H9 (cell line): ENCODE measurements at regions not wholly inside any gene's neighbourhood (a gene's known extent, or its start where the extent isn't known, plus 50 kb on each side); places are given as distances from the start of the nearest gene placed in this dataset.

Experiments
- DNase-seq: peaks from one replicate; pipeline ENCODE4 v3.0.0-alpha.2; 2017
- H2AFZ ChIP-seq: one replicate; pipeline ENCODE4 v1.6.1; 2013; ENCODE audit warnings: mild to moderate bottlenecking, low read length, control low read depth, moderate library complexity
- H2AK5ac ChIP-seq: 2 replicates; pipeline ENCODE4 v1.6.1; 2013; ENCODE audit warnings: low read length, control low read depth, mixed read lengths; ENCODE audit not compliant: insufficient read length
- H2BK120ac ChIP-seq: one replicate; pipeline ENCODE4 v1.6.1; 2013; ENCODE audit warnings: low read depth, mild to moderate bottlenecking, low read length, control low read depth, inconsistent platforms; ENCODE audit not compliant: poor library complexity, severe bottlenecking
- H2BK12ac ChIP-seq: 2 replicates; pipeline ENCODE4 v1.6.1; 2013; ENCODE audit warnings: low read length, control low read depth, mixed read lengths, low read depth; ENCODE audit not compliant: insufficient read length
- H2BK15ac ChIP-seq: 2 replicates; pipeline ENCODE4 v1.6.1; 2013; ENCODE audit warnings: low read depth, low read length, control low read depth
- H2BK20ac ChIP-seq: one replicate; pipeline ENCODE4 v1.6.1; 2013; ENCODE audit warnings: low read depth, mild to moderate bottlenecking, low read length, control low read depth, inconsistent platforms; ENCODE audit not compliant: poor library complexity, severe bottlenecking
- H2BK5ac ChIP-seq: 2 replicates; pipeline ENCODE4 v1.6.1; 2013; ENCODE audit warnings: low read length, control low read depth, mixed read lengths; ENCODE audit not compliant: insufficient read length
- H3K14ac ChIP-seq: 2 replicates; pipeline ENCODE4 v1.6.1; 2013; ENCODE audit warnings: low read length, control low read depth; ENCODE audit not compliant: insufficient read depth
- H3K18ac ChIP-seq: 2 replicates; pipeline ENCODE4 v1.6.1; 2013; ENCODE audit warnings: low read depth, mild to moderate bottlenecking, mixed read lengths, low read length, control low read depth; ENCODE audit not compliant: insufficient read length
- H3K23ac ChIP-seq: 2 replicates; pipeline ENCODE4 v1.6.1; 2013; ENCODE audit warnings: low read length, control low read depth, mixed read lengths, low read depth; ENCODE audit not compliant: insufficient read length
- H3K23me2 ChIP-seq: 2 replicates; pipeline ENCODE4 v1.6.1; 2013; ENCODE audit warnings: low read depth, mild to moderate bottlenecking, mixed read lengths, low read length, control low read depth; ENCODE audit not compliant: insufficient read length, poor library complexity, severe bottlenecking
- H3K27ac ChIP-seq: 2 replicates; pipeline ENCODE4 v1.5.1; 2013; ENCODE audit warnings: low read length, control low read depth, mixed read lengths, low read depth; ENCODE audit not compliant: insufficient read length
- H3K27me3 ChIP-seq: 2 replicates; pipeline ENCODE4 v1.6.1; 2013; ENCODE audit warnings: low read length, control low read depth, inconsistent platforms; ENCODE audit not compliant: insufficient read depth
- H3K4ac ChIP-seq: 2 replicates; pipeline ENCODE4 v1.6.1; 2013; ENCODE audit warnings: low read depth, mild to moderate bottlenecking, control low read depth, inconsistent platforms, low read length, moderate library complexity
- H3K4me1 ChIP-seq: 2 replicates; pipeline ENCODE4 v1.6.1; 2013; ENCODE audit warnings: low read length, control low read depth, inconsistent platforms; ENCODE audit not compliant: insufficient read depth
- H3K4me2 ChIP-seq: 2 replicates; pipeline ENCODE4 v1.6.1; 2013; ENCODE audit warnings: low read length, control low read depth, mixed read lengths; ENCODE audit not compliant: insufficient read length, insufficient read depth
- H3K56ac ChIP-seq: 2 replicates; pipeline ENCODE4 v1.6.1; 2013; ENCODE audit warnings: low read depth, mild to moderate bottlenecking, mixed read lengths, low read length, control low read depth; ENCODE audit not compliant: insufficient read length
- H3K79me1 ChIP-seq: 2 replicates; pipeline ENCODE4 v1.6.1; 2013; ENCODE audit warnings: low read depth, mild to moderate bottlenecking, moderate library complexity, low read length, control low read depth, inconsistent platforms; ENCODE audit not compliant: insufficient read depth, poor library complexity, severe bottlenecking
- H3K79me2 ChIP-seq: 2 replicates; pipeline ENCODE4 v1.6.1; 2013; ENCODE audit warnings: low read length, control low read depth, inconsistent platforms; ENCODE audit not compliant: insufficient read depth
- H3K9ac ChIP-seq: 2 replicates; pipeline ENCODE4 v1.6.1; 2013; ENCODE audit warnings: low read length, control low read depth, mixed read lengths; ENCODE audit not compliant: insufficient read length; ENCODE audit errors: extremely low read depth
- H3K9me3 ChIP-seq: one replicate; pipeline ENCODE4 v1.6.1; 2013; ENCODE audit warnings: low read depth, low read length, inconsistent platforms; ENCODE audit not compliant: control insufficient read depth
- H3T11ph ChIP-seq: one replicate; pipeline ENCODE4 v1.6.1; 2013; ENCODE audit warnings: mild to moderate bottlenecking, low read length, control low read depth, inconsistent platforms
- H4K20me1 ChIP-seq: one replicate; pipeline ENCODE4 v1.6.1; 2013; ENCODE audit not compliant: control insufficient read depth, insufficient read length, insufficient read depth
- H4K5ac ChIP-seq: 2 replicates; pipeline ENCODE4 v1.6.1; 2013; ENCODE audit warnings: low read depth, mild to moderate bottlenecking, mixed read lengths, low read length, control low read depth; ENCODE audit not compliant: insufficient read length
- H4K8ac ChIP-seq: replicated peaks from 2 replicates; pipeline ENCODE4 v1.6.1; 2013; ENCODE audit warnings: low read length, control low read depth, mixed read lengths, low read depth; ENCODE audit not compliant: insufficient read length
- H4K91ac ChIP-seq: 2 replicates; pipeline ENCODE4 v1.6.1; 2013; ENCODE audit warnings: low read depth, mild to moderate bottlenecking, moderate library complexity, mixed read lengths, low read length, control low read depth; ENCODE audit not compliant: insufficient read length
- H3K27ac Mint-ChIP-seq, 3 experiments: 2 replicates in 2 of 3; 3 replicates in 1 of 3; pipeline ENCODE4 v1.8.0; 2020 to 2021; ENCODE audit warnings: mixed read lengths in 3 of 3, mild to moderate bottlenecking in 1 of 3, moderate library complexity in 1 of 3
- H3K27me3 Mint-ChIP-seq: 2 replicates; pipeline ENCODE4 v1.8.0; 2021; ENCODE audit warnings: low read depth, mild to moderate bottlenecking, moderate library complexity, mixed read lengths
- H3K36me3 Mint-ChIP-seq, 3 experiments: 2 replicates in 2 of 3; 3 replicates in 1 of 3; pipeline ENCODE4 v1.8.0; 2020 to 2021; ENCODE audit warnings: low read depth in 3 of 3, mixed read lengths in 3 of 3; ENCODE audit not compliant: insufficient read depth in 1 of 3
- H3K4me1 Mint-ChIP-seq, 2 experiments: 2 replicates each; pipeline ENCODE4 v1.8.0; 2020; ENCODE audit warnings: mixed read lengths in 2 of 2
- H3K4me3 Mint-ChIP-seq, 2 experiments: 2 replicates in 1 of 2; 3 replicates in 1 of 2; pipeline ENCODE4 v1.8.0; 2020 to 2021; ENCODE audit warnings: mild to moderate bottlenecking in 2 of 2, mixed read lengths in 2 of 2, moderate library complexity in 1 of 2
- H3K9me3 Mint-ChIP-seq, 2 experiments: 2 replicates in 1 of 2; 3 replicates in 1 of 2; pipeline ENCODE4 v1.8.0; 2020; ENCODE audit warnings: mild to moderate bottlenecking in 2 of 2, mixed read lengths in 2 of 2, moderate library complexity in 1 of 2
- WGBS: extraction: QIAGEN DNeasy Blood & Tissue Kit; methylation state at CpG from one replicate; pipeline ENCODE4 v1.1.7; 2013; ENCODE audit warnings: missing lambda C conversion rate, low lambda C conversion rate, mixed read lengths; ENCODE audit not compliant: insufficient read length; ENCODE audit errors: extremely low coverage; 5-methylcytosine and 5-hydroxymethylcytosine counted together
- TF ChIP-seq, protein P1 (sequence below): fragments of 200-600 bp; sonication (generic); conservative IDR thresholded peaks from 3 replicates; pipeline ENCODE4 v1.8.0; 2021; ENCODE audit warnings: antibody characterized with exemption, mild to moderate bottlenecking

DNA sequence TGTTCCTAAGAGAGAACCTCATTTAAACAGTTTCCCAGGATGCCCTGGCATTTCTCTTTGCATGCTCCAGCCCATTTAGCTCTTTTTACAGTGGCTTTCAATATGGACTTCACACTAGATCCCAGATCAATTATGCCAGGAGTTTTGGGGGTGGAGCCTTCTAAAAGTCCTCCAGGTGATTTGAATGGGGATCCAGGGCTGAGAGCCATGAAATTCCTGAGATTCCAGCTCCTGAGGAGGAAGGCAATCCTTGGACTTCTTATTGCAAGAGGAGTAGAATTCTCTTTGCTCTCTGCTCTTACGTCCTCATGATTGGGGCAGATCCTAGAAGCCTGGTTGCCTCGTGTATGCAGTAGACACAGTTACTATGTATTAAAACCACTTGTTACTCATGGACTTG, 184.2 kb downstream of the DHX35 start:
- no peak overlapping the region for H4K8ac ChIP-seq
- no peaks in the 10 kb centered on the region for H3K79me1 ChIP-seq
- H2AK5ac ChIP-seq, result no peak overlapping the region
- no peak overlapping the region for H2BK15ac ChIP-seq
- no peaks in the 10 kb centered on the region; a peak in 2 of 7 replicates for H3K36me3 Mint-ChIP-seq
- H3K27ac ChIP-seq, result no peak overlapping the region
- H2AFZ ChIP-seq, result no peak overlapping the region
- H2BK20ac ChIP-seq, result no peak overlapping the region
- peaks cover 18 to 22% of the 10 kb centered on the region in 2 experiments for H3K4me1 Mint-ChIP-seq
- no peak overlapping the region for H2BK12ac ChIP-seq
- H3T11ph ChIP-seq, result no peak overlapping the region
- no peak overlapping the region for H4K91ac ChIP-seq
- no peak overlapping the region for H2BK5ac ChIP-seq
- no peak overlapping the region for H2BK120ac ChIP-seq
- H3K27me3 ChIP-seq, result no peaks in the 10 kb centered on the region
- no peak overlapping the region for H3K23ac ChIP-seq
- no peak overlapping the region for H3K9ac ChIP-seq
- no peak overlapping the region for H3K18ac ChIP-seq
- H3K4me1 ChIP-seq, result peaks cover 4% of the 10 kb centered on the region; the same call in 1 of the 2 replicates
- peak overlapping the region; percentile 14 for H3K4me2 ChIP-seq
- H3K14ac ChIP-seq, result no peak overlapping the region
- H3K4me3 Mint-ChIP-seq, result no peak overlapping the region
- H3K9me3 Mint-ChIP-seq, result peaks cover 0 to 3% of the 10 kb centered on the region in 2 experiments; a peak in 1 of 5 replicates
- no peaks in the 10 kb centered on the region for H3K79me2 ChIP-seq
- H4K20me1 ChIP-seq, result no peaks in the 10 kb centered on the region
- H3K27ac Mint-ChIP-seq, result no peak overlapping the region
- H3K23me2 ChIP-seq, result no peaks in the 10 kb centered on the region
- WGBS, result no CpG with 5 or more reads among the region's 2 CpGs
- H3K9me3 ChIP-seq, result no peaks in the 10 kb centered on the region
- H3K27me3 Mint-ChIP-seq, result no peaks in the 10 kb centered on the region
- H3K56ac ChIP-seq, result no peak overlapping the region
- TF ChIP-seq, protein P1, sequence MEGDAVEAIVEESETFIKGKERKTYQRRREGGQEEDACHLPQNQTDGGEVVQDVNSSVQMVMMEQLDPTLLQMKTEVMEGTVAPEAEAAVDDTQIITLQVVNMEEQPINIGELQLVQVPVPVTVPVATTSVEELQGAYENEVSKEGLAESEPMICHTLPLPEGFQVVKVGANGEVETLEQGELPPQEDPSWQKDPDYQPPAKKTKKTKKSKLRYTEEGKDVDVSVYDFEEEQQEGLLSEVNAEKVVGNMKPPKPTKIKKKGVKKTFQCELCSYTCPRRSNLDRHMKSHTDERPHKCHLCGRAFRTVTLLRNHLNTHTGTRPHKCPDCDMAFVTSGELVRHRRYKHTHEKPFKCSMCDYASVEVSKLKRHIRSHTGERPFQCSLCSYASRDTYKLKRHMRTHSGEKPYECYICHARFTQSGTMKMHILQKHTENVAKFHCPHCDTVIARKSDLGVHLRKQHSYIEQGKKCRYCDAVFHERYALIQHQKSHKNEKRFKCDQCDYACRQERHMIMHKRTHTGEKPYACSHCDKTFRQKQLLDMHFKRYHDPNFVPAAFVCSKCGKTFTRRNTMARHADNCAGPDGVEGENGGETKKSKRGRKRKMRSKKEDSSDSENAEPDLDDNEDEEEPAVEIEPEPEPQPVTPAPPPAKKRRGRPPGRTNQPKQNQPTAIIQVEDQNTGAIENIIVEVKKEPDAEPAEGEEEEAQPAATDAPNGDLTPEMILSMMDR, result no peak
- no peak overlapping the region for H3K4ac ChIP-seq
- H4K5ac ChIP-seq, result no peak overlapping the region
- peak; percentile 42 for DNase-seq
